ENCODE measurements at regions not wholly inside any gene's neighbourhood (a gene's known extent, or its start where the extent isn't known, plus 50 kb on each side); places are given as distances from the start of the nearest gene placed in this dataset.

DNA sequence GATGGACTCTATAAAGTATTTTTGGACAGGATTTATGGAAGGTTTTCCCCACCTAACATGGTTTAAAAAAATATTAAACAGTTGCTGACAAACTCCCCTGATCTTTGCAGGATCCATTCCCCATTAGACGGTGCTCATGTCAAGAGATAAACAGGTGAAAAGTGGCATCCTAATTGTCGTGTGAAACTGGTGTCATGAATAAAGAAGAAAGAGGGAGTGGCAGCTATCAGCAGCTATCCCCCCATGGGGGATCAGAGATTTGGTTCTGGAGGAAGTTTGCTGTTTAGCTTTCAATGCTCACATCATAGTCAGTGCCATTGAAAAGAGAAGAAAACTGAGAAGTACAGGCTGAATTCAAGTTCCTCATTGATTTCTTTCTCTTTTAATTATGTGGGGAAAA lies 329.3 kb upstream of the BRINP1 start:
- TF ChIP-seq CTCF (conservative IDR thresholded peaks at IDR 0.05) (no peak), ZFX (IDR thresholded peaks at IDR 0.05) (no peak)
